ENCODE measurements at regions not wholly inside any gene's neighbourhood (a gene's known extent, or its start where the extent isn't known, plus 50 kb on each side); places are given as distances from the start of the nearest gene placed in this dataset.

GRCh38 chr15:47351501-47351900, 365.8 kb upstream of the SEMA6D start:
- TF ChIP-seq REST (IDR thresholded peaks at IDR 0.05; ENCODE audit: insufficient read depth in 1 of 2, low read depth in 2 of 2, low read length in 1 of 2) (no peak), CTCF (IDR thresholded peaks at IDR 0.05) (no peak), POLR2AphosphoS5 (IDR thresholded peaks at IDR 0.05; ENCODE audit: low read depth, low read length) (no peak)
